ENCODE measurements at regions not wholly inside any gene's neighbourhood (a gene's known extent, or its start where the extent isn't known, plus 50 kb on each side); places are given as distances from the start of the nearest gene placed in this dataset.

DNA sequence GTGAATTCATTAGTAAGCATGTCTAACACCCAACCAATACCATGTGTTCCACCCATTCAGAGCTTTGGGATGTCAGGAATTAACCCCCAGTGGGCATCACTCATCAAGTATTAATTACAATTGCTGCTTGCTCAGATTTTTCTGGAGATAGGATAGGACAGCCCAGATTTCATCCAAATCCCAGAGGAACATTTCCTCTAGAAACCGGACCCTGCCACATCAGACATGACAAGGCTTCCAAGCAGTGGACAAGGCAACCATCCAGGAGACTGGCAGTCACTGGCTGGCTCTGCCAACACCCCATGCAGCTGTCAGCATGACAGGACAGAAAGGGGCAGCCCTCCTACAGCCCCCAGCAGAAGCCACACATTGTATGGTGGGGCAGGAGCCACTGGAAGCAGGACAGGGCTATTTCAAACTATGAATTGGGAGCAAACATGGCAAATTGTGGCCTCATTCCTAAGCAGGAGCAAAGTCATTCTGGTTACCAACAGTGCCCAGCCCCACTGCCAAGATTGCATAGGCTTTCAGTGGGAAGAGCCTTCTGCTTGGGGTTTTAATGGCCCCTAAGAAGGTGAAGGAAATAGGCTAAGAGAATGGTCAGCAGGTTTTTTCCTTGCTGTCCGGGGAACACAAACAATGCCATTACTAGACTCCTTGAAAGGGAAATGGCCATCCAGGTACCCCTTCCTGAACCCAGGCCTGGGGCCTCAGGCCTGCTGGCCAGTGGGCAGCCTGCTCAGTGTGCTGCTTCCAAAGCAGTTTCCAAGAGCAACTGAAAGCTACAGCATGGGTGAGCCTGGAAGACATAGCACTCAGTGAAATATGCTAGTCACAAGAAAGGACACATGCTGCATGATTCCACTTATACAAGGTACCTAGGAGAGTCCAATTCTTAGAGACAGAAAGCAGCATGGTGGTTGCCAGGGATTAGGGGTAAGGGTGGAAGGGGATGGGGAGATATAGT lies 294.7 kb upstream of the SLC30A5 start:
- no peak for DNase-seq (ENCODE audit: low spot score)

DNA sequence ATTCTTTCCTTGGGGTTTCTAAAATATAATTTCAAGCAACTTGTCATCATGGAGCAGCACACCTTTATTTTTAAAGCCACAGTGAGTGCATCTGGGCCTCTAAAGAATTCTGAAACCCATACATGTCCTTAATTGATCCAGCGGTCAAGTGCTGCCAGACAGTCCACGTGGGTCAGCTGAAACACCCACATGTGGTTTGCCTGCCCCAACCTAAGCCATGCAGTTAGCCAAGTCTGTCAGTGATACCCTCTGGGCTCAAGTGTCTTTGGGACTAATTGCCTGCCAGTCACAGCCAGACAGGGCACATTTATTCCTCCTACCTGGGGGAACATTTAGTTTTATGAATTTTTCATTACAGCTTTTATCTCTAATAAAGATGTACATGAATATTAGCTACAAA lies 291.4 kb upstream of the SLC30A5 start:
- DNase-seq (ENCODE audit: low spot score): no peak

DNA sequence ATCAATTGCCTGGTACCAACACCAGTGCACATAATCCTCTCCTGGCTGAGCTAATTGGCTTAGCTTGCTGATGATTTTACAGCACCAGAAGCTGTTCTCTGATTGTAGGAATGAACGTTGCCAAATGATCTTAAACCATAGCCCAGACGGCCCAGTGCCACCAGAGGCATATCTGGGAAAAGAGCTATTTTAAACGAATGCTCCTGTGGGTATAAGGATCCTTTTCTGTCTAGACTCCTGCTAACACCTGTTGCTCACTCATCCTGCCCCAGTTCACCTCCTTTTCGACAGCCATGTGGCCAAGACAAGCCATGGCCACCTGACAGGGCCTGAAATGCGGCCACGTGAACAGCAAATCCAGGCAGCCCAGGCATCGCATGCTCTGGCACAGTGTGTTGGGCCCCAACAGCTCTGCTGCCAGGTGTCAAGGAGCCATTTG lies 289.9 kb upstream of the SLC30A5 start:
- DNase-seq (ENCODE audit: low spot score): no peak

DNA sequence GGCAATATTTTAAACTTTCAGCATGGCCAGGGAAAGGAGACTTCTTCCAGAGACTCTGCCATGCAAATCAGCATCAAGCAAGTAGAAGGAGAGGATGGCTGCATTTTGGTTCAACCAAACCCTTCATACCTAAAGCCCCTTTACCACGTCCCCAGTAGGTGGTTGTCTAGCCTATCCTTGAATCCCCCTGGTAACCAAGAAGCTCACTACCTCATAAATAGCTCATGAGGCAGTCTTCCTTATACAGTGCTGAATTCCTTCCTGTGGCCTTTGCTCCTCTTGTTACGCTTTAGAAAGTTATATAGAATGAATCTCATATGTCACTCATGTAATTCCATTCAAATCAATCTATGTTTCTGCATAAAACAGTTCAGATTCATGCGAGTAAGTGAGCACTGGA lies 289.5 kb upstream of the SLC30A5 start:
- DNase-seq (ENCODE audit: low spot score): no peak

DNA sequence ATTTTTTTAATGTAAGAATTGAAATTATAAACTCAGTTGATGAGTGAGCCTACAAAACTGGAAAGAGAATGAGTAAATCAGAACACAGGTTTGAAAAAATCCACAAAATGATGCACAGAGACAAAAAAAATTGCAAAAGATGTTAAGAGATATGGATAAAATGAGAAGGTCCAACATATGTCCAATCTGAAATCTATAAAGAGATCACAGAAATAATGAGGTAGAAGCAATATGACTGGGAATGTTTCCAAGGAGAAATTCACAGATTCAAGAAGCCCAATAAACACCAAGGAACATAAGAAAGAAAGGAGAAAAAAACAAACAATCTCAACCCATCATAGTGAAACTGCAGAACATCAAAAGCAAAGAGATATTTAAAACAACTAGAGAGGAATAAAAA lies 288.4 kb upstream of the SLC30A5 start:
- DNase-seq (ENCODE audit: low spot score): no peak

DNA sequence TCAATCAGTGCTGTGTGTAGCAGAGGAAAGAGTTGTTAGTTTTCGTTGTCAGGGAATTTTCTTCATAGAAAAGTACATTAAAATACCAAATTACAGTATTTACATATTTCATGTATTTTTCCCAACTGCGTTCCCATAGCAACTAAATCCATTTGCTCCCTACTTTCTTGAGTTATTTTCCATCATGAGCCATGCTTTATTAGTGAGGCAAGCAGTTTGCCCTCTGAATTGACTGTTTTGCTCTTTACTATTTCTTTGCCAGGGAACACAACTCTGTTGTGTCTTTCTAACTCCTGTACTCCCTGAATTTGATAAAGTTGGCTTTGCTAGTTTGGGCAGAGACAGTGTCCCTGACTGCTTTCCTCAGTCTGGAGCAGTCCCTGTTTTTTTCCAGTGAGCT lies 276.2 kb upstream of the SLC30A5 start:
- DNase-seq (ENCODE audit: low spot score): no peak

DNA sequence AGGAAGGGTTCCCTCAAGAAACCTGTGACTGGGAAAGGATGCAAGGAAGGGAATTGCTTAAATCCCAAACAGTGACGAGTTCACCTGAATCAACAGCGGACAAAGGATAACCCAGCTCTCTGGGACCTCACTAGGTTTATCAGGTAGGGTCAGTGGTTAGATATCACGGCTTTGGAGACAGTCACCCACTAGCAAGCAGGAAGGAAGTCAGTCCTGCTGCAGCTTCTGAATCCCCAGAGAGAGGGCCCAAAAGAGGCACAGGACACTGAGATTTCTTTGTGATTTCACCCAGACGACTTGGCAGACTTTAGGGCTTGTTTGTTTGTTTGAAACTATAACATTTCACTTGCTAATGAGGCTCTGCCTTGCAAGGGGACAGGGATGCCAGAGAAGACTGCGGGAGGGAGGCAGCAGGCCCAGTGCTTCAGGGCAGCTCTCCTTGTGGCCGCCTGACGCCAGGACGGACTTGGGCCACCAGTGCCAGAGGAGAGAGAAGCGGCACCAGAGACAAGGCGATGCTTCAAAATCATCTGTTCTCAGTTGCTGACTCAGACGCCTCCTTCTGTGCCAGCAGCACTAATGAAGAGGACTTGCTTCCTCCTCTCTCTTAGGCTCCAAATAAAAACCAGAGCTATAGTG lies 275.6 kb upstream of the SLC30A5 start:
- DNase-seq (ENCODE audit: low spot score): no peak

DNA sequence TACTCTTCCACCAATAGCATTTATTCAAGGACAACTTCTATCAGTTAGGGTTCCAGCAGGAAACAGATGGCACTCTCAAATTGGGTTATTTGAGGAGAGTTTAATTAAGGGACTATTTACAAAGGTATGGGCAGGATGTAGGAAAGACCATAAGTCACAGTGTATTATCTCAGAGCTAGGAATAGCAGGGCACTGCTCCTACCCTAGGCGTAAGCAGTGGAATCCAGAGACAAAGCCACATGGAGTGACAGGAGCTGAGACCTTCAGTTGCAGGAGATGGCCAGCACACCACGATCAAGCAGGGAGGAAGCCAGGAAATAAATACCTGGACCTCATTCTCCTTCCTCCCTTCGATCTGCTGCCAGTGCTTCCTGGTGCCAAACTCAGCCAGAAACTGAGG lies 274.9 kb upstream of the SLC30A5 start:
- DNase-seq (ENCODE audit: low spot score): no peak

DNA sequence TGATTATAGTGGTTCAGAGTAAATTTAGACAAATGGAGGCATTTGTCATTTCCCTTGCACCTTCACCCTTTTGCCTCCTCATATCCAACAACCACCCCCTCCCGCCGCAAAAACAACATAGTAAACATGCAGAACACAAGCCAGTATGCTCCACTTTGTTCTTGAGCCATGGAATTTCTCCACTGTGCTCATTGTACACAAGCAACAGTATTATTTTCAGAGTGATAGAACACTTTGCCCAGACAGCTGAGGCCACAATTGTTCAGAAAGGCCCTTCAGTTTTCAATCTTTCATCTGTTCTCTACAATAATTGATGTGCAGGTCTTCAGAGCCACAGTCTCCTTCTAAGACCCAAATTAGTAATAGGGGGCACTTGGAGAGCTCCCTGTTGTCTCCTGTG lies 272.8 kb upstream of the SLC30A5 start:
- DNase-seq (ENCODE audit: low spot score): no peak

DNA sequence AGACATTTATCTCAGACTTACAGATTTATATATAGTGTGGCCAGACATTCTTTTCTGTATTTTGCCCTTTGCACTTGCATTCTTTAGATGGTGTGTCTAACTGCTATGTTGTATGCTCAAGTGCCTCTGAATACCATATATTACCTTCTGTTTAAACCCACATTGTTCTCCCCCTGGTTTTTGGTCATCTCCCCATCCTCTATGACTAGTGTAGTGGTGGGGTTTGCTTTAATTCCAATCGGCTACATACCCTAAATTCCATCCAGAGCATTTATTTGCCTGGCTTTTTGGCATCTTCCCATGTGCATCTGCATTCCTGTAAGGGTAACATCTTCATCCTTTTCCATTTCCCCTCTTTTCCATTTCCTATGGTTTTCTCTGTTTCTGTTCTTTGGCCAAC lies 271.0 kb upstream of the SLC30A5 start:
- DNase-seq (ENCODE audit: low spot score): no peak

DNA sequence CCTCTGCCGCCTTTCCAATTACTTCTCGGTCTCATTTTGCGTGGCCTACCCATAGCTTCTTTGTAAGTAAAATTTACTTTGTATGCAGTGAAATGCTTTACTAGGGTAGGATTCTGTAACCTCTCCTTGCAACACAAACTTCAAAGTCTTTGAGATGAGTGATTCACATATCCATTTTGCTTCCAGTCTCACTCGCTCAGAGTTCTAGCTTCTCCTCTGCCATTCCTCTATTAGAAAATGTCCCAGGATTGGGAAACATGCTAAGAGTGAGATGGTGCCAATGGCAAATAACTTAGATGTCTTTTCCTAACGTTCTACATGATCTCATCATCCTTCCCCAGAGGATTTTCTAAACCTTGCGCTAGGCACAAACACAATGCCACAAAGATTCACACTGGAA lies 270.5 kb upstream of the SLC30A5 start:
- DNase-seq (ENCODE audit: low spot score): no peak

DNA sequence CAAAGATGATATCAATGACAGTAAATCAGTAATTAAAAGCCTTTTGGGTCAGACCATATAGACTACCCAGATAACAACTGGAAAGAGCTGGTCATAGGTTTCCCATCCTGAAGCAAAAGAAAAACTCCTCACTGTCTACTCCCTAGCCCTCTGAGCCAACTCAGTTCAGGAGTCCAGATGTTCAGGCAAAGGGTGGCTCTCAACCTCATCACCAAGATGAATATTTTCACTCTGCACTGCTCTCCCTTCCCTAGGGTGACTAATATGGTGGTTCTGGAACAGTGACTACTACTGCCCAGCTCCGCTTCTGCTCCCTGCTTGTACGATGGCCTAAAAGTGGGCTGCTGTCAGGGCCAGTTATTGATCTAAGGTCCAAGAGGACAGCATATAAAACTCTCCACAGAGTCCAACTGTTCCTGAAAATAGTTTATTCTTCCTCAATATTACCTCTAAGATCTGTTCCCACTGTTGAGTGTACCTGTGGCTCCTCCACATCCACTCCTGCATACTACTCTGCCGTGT lies 263.4 kb upstream of the SLC30A5 start:
- DNase-seq (ENCODE audit: low spot score): no peak

DNA sequence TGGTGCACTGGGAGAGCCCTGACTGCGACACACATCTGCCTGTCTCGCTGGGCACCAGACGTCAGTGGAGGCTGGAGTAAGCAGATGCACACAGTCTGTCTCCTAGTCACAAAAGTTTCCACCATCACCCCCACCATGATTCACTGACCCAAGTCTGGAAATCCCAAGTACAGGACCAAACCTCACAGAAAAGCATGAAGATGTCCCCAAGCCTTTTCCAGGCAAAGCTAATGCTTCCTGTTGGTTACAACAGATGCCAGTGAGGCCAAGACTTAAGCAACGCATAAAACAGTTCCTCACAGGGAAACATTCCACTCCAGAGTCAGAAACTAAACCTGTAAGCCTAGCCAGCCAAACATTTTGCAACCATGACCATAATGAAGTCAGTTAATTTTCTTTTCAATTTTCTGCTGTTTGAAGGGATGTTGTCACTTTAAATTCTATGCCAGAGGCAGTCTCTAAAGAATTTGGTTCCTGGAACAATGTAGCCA lies 259.3 kb upstream of the SLC30A5 start:
- no peak for DNase-seq (ENCODE audit: low spot score)

DNA sequence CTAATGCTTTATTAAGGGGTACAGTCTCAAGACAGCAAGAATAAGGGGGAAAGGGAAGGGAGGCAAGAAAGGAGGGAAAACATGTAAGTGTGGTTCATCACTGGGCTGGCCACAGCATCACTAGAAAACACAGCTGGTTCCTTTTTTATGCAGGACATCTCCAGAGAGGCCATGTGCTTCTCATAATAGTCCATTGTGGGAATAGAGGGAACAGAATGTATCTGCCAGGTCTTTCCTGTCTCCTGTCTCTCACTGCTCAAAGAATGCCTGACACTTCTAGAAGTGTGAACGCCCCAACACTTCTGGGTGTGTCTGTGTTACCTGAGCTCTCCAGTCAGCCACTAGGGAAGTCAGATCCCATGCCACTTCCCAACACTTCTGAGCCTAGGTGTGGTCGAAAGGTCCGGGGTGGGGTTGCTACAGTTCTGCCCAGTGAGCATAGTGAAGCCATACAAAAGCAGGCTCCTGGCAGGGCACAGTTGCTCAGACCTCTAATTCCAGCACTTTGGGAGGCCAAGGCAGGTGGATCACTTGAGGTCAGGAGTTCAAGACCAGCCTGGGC lies 255.6 kb upstream of the SLC30A5 start:
- DNase-seq (ENCODE audit: low spot score): no peak

DNA sequence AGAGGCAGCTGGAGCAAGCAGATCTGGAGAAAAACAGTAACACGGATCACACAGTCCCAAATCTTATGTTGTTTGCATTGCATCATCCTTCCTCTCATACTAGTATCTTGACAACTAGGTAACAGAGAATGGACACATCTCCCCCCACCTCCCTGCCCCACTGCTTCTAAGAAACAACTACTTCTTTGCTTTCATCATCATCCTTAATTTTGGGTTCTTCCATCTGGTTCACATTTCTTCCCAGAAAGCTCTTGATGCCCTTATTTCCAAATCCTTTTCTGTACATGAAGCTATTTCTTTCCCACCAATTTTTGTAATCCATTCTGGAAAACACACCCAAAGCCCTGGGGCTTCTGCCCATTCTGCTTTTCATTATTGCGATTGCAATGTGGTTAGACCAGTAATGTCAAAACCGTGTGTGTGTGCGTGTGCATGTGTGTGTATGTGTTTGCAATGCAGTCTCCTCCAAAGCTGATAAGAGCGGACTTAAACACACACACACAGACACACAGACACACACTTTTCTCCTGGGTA lies 254.7 kb upstream of the SLC30A5 start:
- DNase-seq (ENCODE audit: low spot score): no peak

DNA sequence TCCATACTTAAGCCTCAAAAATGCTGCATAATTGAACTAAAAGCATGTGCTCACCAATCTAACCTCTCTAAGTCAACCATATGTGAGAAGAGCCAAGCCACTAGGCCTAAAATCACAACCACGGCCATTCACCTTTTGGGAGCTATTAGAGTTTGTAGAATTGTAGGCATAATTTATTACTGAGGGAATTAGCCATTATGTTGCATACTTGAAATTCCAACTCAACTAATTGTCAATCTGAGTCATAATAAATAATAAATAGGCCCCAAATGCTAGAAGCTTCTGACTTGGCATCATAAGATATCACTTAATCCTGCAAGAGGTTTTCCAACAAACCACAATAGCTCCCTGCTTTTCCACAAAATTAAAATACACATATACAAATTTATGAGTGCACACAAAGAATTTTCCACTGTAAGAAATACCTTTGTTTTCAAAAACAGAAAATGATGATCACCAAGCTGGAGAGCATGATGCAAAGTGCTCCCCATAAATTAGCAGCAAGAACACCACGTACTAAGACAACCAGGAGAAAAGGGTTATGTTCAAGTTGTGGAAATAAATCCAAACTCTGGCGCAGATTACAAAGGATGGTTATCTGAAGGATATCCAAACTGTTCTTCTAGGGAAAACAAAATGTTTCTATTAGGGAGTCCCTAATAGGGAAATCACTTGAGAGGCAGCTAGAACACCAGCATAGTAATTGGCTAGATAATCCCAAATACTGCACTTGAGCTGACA lies 250.0 kb upstream of the SLC30A5 start:
- DNase-seq (ENCODE audit: low spot score): no peak

DNA sequence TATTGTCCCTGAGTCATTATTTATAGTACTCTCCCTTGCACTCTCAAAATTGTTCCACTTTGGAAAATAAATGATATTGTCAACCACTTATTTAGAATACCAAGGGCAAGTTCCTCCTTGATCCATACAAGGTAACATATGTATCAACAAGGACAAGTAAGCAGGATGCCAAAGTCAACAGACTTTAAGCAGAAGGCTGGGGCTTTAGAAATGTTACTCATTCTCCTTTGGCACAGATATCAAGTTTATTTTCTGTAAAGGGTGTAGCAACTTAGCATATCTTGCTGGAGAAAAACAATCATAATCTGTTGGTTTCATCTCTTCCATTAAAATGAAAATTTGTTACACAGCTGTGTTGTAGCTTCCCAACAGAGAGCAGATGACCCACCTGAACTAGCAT lies 248.7 kb upstream of the SLC30A5 start:
- DNase-seq (ENCODE audit: low spot score): no peak

DNA sequence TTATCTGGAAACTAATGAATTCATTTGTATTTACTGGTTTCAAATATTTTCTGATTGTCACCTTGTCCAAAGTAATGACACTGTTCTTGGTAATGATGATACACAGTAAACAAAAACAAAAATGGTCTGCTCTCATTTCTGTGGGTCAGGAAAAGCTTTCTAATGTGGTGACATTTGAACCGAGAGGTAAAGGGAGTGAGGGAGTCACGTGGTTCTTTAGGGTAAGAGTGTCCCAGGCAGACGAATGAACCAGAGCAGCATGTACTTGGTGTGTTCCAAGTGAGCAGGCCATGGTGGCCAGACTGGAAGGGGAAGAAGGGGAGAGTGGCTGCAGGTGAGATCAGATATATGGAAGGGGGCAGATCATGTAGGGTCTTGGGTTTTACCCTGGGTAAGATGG lies 247.0 kb upstream of the SLC30A5 start:
- no peak for DNase-seq (ENCODE audit: low spot score)

DNA sequence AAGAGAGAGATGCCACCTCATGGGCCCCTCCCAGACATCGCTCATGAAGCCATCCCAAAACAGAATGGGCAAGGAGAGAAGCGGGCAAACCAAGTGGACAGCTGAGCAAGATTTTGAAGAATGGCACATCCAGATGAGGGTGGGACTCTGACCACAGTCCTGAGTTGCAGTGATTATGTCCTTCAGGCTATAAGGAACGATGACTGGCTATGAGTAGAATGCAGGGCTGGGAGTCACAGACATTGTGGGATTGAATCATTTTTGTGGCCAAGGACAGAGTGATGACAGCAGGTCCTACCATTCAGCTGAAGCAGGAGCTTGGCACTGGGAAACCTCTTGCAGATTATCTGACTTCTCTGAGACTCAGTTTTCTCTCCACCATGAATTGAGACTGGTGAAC lies 245.7 kb upstream of the SLC30A5 start:
- DNase-seq (ENCODE audit: low spot score): no peak

DNA sequence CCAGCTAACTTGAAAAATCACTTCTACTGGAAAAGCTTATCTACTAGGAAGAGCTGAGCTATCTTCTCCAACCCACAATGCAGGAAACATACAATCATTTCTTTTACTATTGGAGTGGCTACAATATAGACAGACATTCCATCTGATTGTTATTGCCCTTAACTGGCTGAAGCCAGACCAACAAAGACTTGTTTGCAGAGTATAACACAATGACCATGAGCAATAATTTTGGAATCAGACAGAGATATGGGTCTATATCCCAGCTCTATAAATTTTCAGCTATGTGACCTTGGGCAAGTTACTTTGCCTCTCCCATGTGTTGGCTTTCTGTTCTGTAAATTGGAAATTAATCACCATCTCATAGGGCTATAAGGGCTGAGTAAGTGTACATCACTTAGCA lies 244.7 kb upstream of the SLC30A5 start:
- DNase-seq (ENCODE audit: low spot score): no peak

DNA sequence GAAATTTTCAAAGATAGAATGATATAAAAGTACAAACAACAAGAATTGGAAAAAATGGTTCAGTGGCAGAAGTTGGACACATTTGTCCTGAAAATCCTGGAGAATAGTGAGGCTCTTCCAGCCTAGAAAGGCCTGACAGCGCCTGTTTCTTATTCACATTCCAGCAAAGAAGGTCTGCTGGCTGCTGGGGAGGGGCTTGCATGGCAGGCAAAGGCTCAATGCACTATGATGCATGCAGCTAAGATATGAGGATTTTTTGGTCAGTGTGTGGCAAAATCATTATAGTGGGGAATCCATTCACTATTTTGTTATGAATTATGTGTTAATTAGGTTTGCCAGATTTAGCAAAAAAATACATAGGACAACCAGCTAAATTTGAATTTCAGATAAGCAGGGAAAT lies 243.9 kb upstream of the SLC30A5 start:
- no peak for DNase-seq (ENCODE audit: low spot score)

DNA sequence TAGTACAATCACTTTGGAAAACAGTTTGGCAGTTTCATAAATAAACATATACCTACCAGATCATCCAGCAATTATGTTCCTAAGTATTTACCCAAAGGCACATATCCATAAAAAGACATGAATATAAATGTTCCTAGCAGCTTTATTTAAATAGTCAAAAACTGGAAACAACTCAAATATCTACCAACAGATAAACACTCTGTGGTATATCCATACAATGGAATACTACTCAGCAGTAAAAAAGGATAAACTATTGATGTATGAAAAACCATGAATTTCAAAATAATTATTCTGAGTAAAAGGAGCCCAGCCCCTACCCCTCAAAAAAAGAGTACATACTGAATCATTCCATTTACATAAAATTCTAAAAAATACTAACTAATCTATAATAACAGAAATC lies 232.7 kb upstream of the SLC30A5 start:
- DNase-seq (ENCODE audit: low spot score): no peak

Data from kidney capillary endothelial cell (primary cell).